Mucosa of descending colon (tissue), 3 donors: ENCODE measurements at regions not wholly inside any gene's neighbourhood (a gene's known extent, or its start where the extent isn't known, plus 50 kb on each side); places are given as distances from the start of the nearest gene placed in this dataset.

Source experiments
- ATAC-seq: fragments of 200-7000 bp; cut with Tn5 transposase; one replicate; pipeline ENCODE4 v1.9.1; 2020; ENCODE audit warnings: mild to moderate bottlenecking, moderate library complexity
- DNase-seq, 3 donors: peaks; one replicate each; pipeline ENCODE4 v3.0.0-alpha.2; 2020
- H3K36me3 ChIP-seq: fragments of 200-600 bp; one replicate; pipeline ENCODE4 v1.8.0; 2021; ENCODE audit warnings: low read depth, mild to moderate bottlenecking
- H3K4me1 ChIP-seq: fragments of 200-600 bp; one replicate; pipeline ENCODE4 v1.8.0; 2021; ENCODE audit warnings: low read depth, mild to moderate bottlenecking
- H3K4me3 ChIP-seq: fragments of 200-600 bp; one replicate; pipeline ENCODE4 v1.8.0; 2021; ENCODE audit warnings: mild to moderate bottlenecking
- H3K9me3 ChIP-seq: fragments of 200-600 bp; one replicate; pipeline ENCODE4 v1.8.0; 2021; ENCODE audit warnings: mild to moderate bottlenecking
- CTCF ChIP-seq: fragments of 200-600 bp; IDR thresholded peaks from one replicate; pipeline ENCODE4 v1.8.0; 2022; ENCODE audit warnings: antibody characterized with exemption, mild to moderate bottlenecking
- intact Hi-C, 2 donors: fragments of 100-400 bp; cut with DNase I in 1 of 2; cut with micrococcal nuclease in 1 of 2; formaldehyde crosslinking; loops; one replicate each; pipeline versions ENCODE4 v1.11.0 to v1.11.1; 2022; cut with DNase I, micrococcal nuclease
- donor health status: DM: no; HTN: no; CAD: no; lungs with moderate emphysema.
- donor health status: DM: no; HTN: no; CAD: no.
- donor health status: DM: no; HTN: yes; CAD: no.

GRCh38 chrX:39842281-39842973 is 255.3 kb downstream of the BCOR start:
- Histone ChIP-seq H3K4me1 (no peaks in the 10 kb centered on the region), H3K4me3 (no peak overlapping the region), H3K9me3 (no peaks in the 10 kb centered on the region), H3K36me3 (no peaks in the 10 kb centered on the region)
- DNase-seq (no peak), ATAC-seq (no peak)
- intact Hi-C loops = no loop called here
- no peak for TF ChIP-seq CTCF

GRCh38 chrX:39843318-39843717 is 254.4 kb downstream of the BCOR start:
- Histone ChIP-seq H3K9me3 (no peaks in the 10 kb centered on the region), H3K4me3 (no peak overlapping the region), H3K36me3 (no peaks in the 10 kb centered on the region), H3K4me1 (no peaks in the 10 kb centered on the region)
- ATAC-seq = no peak
- DNase-seq = no peak
- intact Hi-C loops = no loop called here
- no peak for TF ChIP-seq CTCF

- intact Hi-C loops = no loop called here
- no peak overlapping the region for H3K4me3 ChIP-seq
- H3K9me3 ChIP-seq = no peaks in the 10 kb centered on the region
- ATAC-seq (peak; percentile 13), DNase-seq (no peak)
- TF ChIP-seq CTCF = no peak
- H3K36me3 ChIP-seq = no peaks in the 10 kb centered on the region
- H3K4me1 ChIP-seq = no peaks in the 10 kb centered on the region
These were observed 252.5 kb downstream of the BCOR start for GRCh38 chrX:39845233-39845632.

GRCh38 chrX:39846460-39846859 is 251.3 kb downstream of the BCOR start:
- H3K4me1 ChIP-seq = no peaks in the 10 kb centered on the region
- ATAC-seq = no peak
- no peak overlapping the region for H3K4me3 ChIP-seq
- no peaks in the 10 kb centered on the region for H3K9me3 ChIP-seq
- DNase-seq = no peak
- no peak for TF ChIP-seq CTCF
- H3K36me3 ChIP-seq = no peaks in the 10 kb centered on the region
- intact Hi-C loops = no loop called here

GRCh38 chrX:39848243-39848642 is 249.5 kb downstream of the BCOR start:
- no peak for TF ChIP-seq CTCF
- peak; percentile 56 for ATAC-seq
- H3K4me1 ChIP-seq = no peaks in the 10 kb centered on the region
- H3K36me3 ChIP-seq = no peaks in the 10 kb centered on the region
- H3K4me3 ChIP-seq = no peak overlapping the region
- intact Hi-C loops = no loop called here
- DNase-seq = no peak
- no peaks in the 10 kb centered on the region for H3K9me3 ChIP-seq

- DNase-seq (no peak), ATAC-seq (no peak)
- no peaks in the 10 kb centered on the region for H3K4me1 ChIP-seq
- H3K9me3 ChIP-seq = no peaks in the 10 kb centered on the region
- no peak for TF ChIP-seq CTCF
- no peaks in the 10 kb centered on the region for H3K36me3 ChIP-seq
- no peak overlapping the region for H3K4me3 ChIP-seq
- intact Hi-C loops = no loop called here
These were observed 248.9 kb downstream of the BCOR start for GRCh38 chrX:39848900-39849299.
